GM20000 (cell line): ENCODE measurements at regions not wholly inside any gene's neighbourhood (a gene's known extent, or its start where the extent isn't known, plus 50 kb on each side); places are given as distances from the start of the nearest gene placed in this dataset.

Source experiments
- DNase-seq: peaks from one replicate; pipeline ENCODE4 v3.0.0; 2012; ENCODE audit warnings: low spot score
- TF ChIP-seq, protein P1 (sequence below): IDR thresholded peaks from 2 replicates; pipeline ENCODE4 v1.5.1; 2012; ENCODE audit warnings: mild to moderate bottlenecking, control low read depth; ENCODE audit errors: extremely low read depth, missing control alignments

GRCh38 chr14:65808390-65808789 lies 395.9 kb downstream of the FUT8 start:
- DNase-seq = no peak

GRCh38 chr14:65810322-65810721 lies 397.8 kb downstream of the FUT8 start:
- TF ChIP-seq, protein P1, sequence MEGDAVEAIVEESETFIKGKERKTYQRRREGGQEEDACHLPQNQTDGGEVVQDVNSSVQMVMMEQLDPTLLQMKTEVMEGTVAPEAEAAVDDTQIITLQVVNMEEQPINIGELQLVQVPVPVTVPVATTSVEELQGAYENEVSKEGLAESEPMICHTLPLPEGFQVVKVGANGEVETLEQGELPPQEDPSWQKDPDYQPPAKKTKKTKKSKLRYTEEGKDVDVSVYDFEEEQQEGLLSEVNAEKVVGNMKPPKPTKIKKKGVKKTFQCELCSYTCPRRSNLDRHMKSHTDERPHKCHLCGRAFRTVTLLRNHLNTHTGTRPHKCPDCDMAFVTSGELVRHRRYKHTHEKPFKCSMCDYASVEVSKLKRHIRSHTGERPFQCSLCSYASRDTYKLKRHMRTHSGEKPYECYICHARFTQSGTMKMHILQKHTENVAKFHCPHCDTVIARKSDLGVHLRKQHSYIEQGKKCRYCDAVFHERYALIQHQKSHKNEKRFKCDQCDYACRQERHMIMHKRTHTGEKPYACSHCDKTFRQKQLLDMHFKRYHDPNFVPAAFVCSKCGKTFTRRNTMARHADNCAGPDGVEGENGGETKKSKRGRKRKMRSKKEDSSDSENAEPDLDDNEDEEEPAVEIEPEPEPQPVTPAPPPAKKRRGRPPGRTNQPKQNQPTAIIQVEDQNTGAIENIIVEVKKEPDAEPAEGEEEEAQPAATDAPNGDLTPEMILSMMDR = no peak
- no peak for DNase-seq

More at GRCh38 chr14:65808390-65808789, 395.9 kb downstream of the FUT8 start:
- TF ChIP-seq, protein P1 = no peak

GRCh38 chr14:65813760-65814384 lies 401.3 kb downstream of the FUT8 start:
- TF ChIP-seq, protein P1 = no peak

DNA sequence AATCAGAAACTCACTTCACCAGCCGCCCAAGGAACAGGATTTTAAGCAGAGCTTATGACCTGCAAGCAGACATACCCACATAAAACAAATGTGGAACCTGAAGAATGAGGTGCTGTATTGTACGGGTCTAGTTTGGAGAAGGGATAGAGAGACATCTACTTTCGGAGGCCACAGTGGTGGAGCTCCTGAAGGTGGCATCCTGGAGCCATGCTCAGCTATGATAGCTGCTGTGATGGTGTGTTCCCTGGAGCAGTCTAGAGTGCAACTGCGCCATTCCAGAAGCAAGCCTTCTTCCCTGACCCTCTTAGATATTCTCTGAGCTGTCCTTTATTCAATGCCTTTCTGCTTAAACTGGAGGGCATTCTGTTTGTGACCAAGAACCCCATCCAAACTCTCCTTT lies 402.6 kb downstream of the FUT8 start:
- TF ChIP-seq, protein P1 = no peak
- no peak for DNase-seq

More at GRCh38 chr14:65813760-65814384, 401.3 kb downstream of the FUT8 start:
- no peak for DNase-seq

DNA sequence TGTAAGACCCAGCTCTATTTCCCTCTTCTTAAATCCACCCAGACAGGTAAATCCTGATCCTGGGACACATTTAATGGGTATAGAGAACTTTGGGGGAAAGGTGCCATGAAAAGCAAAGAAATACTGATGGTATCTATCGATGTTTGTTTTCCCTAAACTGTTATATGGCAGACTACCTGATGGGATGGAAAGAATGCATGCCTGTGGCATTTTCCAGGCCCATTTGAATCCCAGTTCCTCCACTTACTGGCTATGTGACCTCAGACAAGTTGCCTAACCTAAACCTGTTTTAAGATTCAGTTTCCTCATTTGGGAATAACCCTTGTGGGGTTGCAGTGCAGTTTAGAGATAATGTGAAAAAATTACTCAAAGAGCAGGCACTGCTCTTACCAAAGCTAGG lies 404.5 kb downstream of the FUT8 start:
- no peak for DNase-seq
- TF ChIP-seq, protein P1 = no peak

- TF ChIP-seq, protein P1 = no peak
- DNase-seq = no peak
Measured at GRCh38 chr14:65819569-65819968, 407.0 kb downstream of the FUT8 start.

GRCh38 chr14:65821224-65821753 lies 408.8 kb downstream of the FUT8 start:
- no peak for DNase-seq
- TF ChIP-seq, protein P1 = no peak
